ENCODE measurements at regions not wholly inside any gene's neighbourhood (a gene's known extent, or its start where the extent isn't known, plus 50 kb on each side); places are given as distances from the start of the nearest gene placed in this dataset.

DNA sequence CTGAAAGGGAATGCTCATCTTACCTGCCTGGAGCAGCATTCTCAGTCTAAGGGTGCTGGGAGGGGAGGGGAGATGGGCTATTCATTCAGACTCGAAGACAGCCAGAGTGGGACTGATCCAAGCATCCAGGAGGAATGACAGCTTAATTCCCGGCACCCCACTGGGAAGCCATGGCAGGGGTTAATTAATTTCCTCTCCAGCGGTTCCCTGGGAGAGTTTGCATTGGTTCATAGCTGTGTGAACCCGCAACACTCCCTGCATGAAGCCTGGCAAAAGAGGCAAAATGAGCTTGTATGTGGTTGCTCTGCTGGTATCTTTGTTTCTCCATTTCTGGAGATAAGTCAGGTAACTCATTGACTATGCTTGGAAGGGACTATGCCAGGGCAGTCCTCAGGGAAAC is 401.0 kb upstream of the SLC24A2 start:
- no peak overlapping the region for H3K4me3 ChIP-seq
- no peaks in the 10 kb centered on the region for H4K20me1 ChIP-seq (replicated peaks; ENCODE audit: control insufficient read depth, insufficient read depth, low read length)
- H3K4me2 ChIP-seq (ENCODE audit: insufficient read depth, low read length), result no peak overlapping the region
- intact Hi-C loops (cut with micrococcal nuclease) (no loop called here), in situ Hi-C loops (cut with MboI) (no loop called here)
- WGBS (ENCODE audit: insufficient coverage, low coverage, missing lambda C conversion rate), result 0% methylated on average over 4 of the region's 4 CpGs
- TF ChIP-seq PCBP1 (IDR thresholded peaks at IDR 0.05; ENCODE audit: low read depth, low read length, poor library complexity, severe bottlenecking) (no peak), BRCA1 (IDR thresholded peaks at IDR 0.05) (no peak), BRCA1 (CRISPR knock-in tag; IDR thresholded peaks at IDR 0.05) (no peak), TCF7 (IDR thresholded peaks at IDR 0.05; ENCODE audit: borderline replicate concordance) (no peak)
- TF ChIP-seq, protein P1, sequence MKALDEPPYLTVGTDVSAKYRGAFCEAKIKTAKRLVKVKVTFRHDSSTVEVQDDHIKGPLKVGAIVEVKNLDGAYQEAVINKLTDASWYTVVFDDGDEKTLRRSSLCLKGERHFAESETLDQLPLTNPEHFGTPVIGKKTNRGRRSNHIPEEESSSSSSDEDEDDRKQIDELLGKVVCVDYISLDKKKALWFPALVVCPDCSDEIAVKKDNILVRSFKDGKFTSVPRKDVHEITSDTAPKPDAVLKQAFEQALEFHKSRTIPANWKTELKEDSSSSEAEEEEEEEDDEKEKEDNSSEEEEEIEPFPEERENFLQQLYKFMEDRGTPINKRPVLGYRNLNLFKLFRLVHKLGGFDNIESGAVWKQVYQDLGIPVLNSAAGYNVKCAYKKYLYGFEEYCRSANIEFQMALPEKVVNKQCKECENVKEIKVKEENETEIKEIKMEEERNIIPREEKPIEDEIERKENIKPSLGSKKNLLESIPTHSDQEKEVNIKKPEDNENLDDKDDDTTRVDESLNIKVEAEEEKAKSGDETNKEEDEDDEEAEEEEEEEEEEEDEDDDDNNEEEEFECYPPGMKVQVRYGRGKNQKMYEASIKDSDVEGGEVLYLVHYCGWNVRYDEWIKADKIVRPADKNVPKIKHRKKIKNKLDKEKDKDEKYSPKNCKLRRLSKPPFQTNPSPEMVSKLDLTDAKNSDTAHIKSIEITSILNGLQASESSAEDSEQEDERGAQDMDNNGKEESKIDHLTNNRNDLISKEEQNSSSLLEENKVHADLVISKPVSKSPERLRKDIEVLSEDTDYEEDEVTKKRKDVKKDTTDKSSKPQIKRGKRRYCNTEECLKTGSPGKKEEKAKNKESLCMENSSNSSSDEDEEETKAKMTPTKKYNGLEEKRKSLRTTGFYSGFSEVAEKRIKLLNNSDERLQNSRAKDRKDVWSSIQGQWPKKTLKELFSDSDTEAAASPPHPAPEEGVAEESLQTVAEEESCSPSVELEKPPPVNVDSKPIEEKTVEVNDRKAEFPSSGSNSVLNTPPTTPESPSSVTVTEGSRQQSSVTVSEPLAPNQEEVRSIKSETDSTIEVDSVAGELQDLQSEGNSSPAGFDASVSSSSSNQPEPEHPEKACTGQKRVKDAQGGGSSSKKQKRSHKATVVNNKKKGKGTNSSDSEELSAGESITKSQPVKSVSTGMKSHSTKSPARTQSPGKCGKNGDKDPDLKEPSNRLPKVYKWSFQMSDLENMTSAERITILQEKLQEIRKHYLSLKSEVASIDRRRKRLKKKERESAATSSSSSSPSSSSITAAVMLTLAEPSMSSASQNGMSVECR (CRISPR knock-in tag; IDR thresholded peaks at IDR 0.05), result no peak
- no peak overlapping the region for H3K27ac ChIP-seq (ENCODE audit: extremely low read depth, low read depth, low read length)
- H3K9ac ChIP-seq (ENCODE audit: insufficient read depth in 1 of 2, low read depth in 2 of 2, low read length in 2 of 2), result no peak overlapping the region
- H3K36me3 ChIP-seq (ENCODE audit: control insufficient read depth, insufficient read depth, low read length), result no peaks in the 10 kb centered on the region
- no peak overlapping the region for H2AFZ ChIP-seq (ENCODE audit: low read depth, low read length)
- H3K27me3 ChIP-seq (ENCODE audit: control insufficient read depth in 2 of 2, insufficient read depth in 2 of 2, low read length in 2 of 2), result no peaks in the 10 kb centered on the region
- no TSS peak for BruUV-seq (replicated peaks)
- no peak for DNase-seq (ENCODE audit: extremely low read depth in 1 of 4, low spot score in 3 of 4)
- H3K9me3 ChIP-seq (replicated peaks; ENCODE audit: control insufficient read depth, insufficient read depth, low read depth, low read length), result no peaks in the 10 kb centered on the region
- H3K79me2 ChIP-seq (ENCODE audit: control insufficient read depth, insufficient read depth, low read length), result no peaks in the 10 kb centered on the region
- H3K9me1 ChIP-seq (ENCODE audit: control insufficient read depth, insufficient read depth, low read length), result no peaks in the 10 kb centered on the region
- ATAC-seq, result no peak
- no peaks in the 10 kb centered on the region for H3K4me1 ChIP-seq (replicated peaks in 1 of 2; ENCODE audit: control insufficient read depth in 2 of 2, insufficient read depth in 2 of 2, low read length in 2 of 2)
- CTCF ChIA-PET (ENCODE audit: low intra/inter-chr PET ratio), result no interaction called here
- no peak for FAIRE-seq
- POLR2A ChIA-PET, result no interaction called here
